ENCODE measurements at regions not wholly inside any gene's neighbourhood (a gene's known extent, or its start where the extent isn't known, plus 50 kb on each side); places are given as distances from the start of the nearest gene placed in this dataset.
A peak's percentile ranks its signal among the peaks of the same experiment; 100 is the strongest.
"Not testable (repeated sequence)": the region's sequence is repeated elsewhere in the genome, so short reads cannot be mapped to it uniquely, and the experiment has no call there.

DNA sequence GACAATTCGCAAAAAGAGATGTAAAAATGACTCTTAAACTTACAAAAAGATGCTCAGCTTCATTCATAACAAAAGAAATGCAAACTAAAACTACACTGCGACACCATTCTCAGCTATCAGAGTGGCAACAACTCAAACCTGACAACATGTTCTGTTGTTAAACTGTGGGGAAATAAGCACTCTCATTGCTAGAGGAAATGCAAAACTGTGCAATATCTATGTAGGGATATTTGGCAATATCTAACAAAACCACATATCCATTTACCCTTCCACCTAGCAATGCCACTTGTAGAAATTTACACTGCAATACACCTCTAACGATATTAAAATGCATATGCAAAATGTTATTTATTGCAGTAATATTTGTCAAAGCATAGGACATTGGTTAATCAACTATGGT lies 78.3 kb upstream of the EGFL6 start:
- no peak for DNase-seq (ENCODE audit: low read depth)
- TF ChIP-seq, protein P1, sequence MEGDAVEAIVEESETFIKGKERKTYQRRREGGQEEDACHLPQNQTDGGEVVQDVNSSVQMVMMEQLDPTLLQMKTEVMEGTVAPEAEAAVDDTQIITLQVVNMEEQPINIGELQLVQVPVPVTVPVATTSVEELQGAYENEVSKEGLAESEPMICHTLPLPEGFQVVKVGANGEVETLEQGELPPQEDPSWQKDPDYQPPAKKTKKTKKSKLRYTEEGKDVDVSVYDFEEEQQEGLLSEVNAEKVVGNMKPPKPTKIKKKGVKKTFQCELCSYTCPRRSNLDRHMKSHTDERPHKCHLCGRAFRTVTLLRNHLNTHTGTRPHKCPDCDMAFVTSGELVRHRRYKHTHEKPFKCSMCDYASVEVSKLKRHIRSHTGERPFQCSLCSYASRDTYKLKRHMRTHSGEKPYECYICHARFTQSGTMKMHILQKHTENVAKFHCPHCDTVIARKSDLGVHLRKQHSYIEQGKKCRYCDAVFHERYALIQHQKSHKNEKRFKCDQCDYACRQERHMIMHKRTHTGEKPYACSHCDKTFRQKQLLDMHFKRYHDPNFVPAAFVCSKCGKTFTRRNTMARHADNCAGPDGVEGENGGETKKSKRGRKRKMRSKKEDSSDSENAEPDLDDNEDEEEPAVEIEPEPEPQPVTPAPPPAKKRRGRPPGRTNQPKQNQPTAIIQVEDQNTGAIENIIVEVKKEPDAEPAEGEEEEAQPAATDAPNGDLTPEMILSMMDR (IDR thresholded peaks at IDR 0.05; ENCODE audit: insufficient read depth, low read depth, low read length) = no peak
- no peak overlapping the region for H3K4me3 ChIP-seq (ENCODE audit: low read depth, low read length)

DNA sequence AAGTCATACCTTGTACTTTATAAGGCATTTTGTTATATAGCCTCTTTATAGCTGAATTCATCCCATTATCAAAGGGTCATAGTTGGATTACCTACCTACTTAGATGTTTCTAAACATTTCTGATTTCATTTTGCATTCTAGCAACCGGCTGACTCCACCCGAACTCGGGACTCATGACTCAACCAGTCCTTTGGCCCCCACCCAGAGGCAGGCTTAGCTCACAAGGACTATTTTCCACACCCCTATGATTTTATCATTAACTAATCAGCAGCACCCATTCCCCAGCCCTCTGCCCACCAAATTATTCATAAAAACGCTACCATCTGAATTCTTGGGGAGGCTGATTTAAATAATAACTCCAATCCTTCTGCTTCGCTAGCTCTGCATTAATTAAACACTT lies 79.9 kb upstream of the EGFL6 start:
- DNase-seq (ENCODE audit: low read depth) = peak; percentile 84

DNA sequence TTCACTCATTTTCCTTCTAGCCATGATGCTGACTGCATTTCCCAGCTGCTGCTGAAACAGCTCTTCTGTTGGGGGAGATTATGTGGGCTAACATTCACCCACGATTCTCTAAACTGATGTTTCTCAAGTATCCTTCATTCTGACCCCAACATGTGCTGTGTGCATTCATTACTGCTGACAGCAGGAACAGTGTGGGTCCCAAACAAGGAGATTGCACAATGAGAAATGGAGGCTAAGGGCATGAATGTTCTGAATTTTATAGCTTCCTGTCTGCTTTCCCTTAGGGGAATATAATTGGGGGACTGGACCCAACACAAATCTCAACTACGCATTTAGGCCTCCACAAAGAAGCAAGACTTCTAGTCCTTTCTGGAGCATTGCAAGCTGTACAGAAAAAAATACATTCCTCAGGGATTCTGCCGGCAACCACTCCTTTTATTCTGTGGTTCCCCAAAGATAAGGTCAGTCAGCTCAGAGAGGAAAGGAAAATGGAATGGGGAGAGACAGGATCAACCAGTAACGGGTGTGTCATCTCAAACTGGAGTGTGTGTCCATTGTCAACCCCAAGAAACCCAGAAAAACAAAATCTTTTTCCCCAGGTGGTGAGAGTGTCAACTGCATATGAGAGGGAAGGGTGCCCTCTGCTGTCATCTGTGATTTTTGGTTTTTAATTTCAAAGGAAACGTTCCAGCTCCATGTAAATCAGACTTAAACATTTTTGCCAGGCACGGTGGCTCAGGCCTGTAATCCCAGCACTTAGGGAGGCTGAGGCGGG lies 81.5 kb upstream of the EGFL6 start:
- peak; percentile 97 for DNase-seq (ENCODE audit: low read depth)
- TF ChIP-seq, protein P1 (IDR thresholded peaks at IDR 0.05; ENCODE audit: insufficient read depth, low read depth, low read length) = peak; percentile 50
- no peak overlapping the region for H3K4me3 ChIP-seq (ENCODE audit: low read depth, low read length)

More for the DNA sequence above, 79.9 kb upstream of the EGFL6 start:
- TF ChIP-seq, protein P1 (IDR thresholded peaks at IDR 0.05; ENCODE audit: insufficient read depth, low read depth, low read length) = no peak
- no peak overlapping the region for H3K4me3 ChIP-seq (ENCODE audit: low read depth, low read length)

DNA sequence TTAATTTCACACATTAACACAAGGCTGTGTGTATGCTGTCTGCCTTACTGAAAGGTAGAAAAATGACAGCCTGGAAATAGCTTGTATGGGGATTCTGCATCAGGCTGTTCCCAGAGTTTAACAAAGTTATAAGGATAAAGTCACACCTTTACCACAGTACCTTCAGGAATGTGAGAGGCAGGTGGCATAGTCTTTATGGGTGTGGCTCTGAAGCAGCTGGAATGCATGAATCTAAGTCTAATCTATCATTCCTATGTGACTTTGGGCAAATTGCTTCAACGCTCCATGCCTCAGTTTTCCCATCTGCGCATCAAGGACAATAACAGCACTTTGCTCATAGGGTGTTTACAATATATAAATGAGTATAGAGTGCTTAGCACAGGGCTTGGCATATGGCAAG lies 84.2 kb upstream of the EGFL6 start:
- no peak for DNase-seq (ENCODE audit: low read depth)
- TF ChIP-seq, protein P1 (IDR thresholded peaks at IDR 0.05; ENCODE audit: insufficient read depth, low read depth, low read length) = no peak
- no peak overlapping the region for H3K4me3 ChIP-seq (ENCODE audit: low read depth, low read length)

DNA sequence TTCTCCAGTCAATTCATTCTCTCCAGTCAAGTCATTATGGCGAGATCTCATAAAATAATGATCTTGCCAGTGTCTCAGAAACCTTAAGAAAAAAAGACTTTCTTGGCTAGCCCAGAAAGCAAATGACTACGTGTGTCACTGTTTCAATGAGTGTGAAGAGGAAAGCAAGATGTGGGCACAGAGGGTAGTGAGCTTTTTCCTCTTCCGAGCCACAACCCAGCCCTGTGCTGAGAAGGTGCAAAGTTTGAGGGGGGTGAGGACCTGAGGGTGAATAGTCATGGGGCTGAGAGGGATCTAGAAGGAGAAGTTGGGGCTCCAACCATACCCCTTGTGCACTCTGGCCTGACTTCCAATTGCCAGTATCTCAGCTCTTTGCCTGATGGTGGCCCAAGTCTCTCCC lies 85.6 kb upstream of the EGFL6 start:
- no peak for DNase-seq (ENCODE audit: low read depth)
- TF ChIP-seq, protein P1 (IDR thresholded peaks at IDR 0.05; ENCODE audit: insufficient read depth, low read depth, low read length) = no peak
- H3K4me3 ChIP-seq (ENCODE audit: low read depth, low read length) = no peak overlapping the region

DNA sequence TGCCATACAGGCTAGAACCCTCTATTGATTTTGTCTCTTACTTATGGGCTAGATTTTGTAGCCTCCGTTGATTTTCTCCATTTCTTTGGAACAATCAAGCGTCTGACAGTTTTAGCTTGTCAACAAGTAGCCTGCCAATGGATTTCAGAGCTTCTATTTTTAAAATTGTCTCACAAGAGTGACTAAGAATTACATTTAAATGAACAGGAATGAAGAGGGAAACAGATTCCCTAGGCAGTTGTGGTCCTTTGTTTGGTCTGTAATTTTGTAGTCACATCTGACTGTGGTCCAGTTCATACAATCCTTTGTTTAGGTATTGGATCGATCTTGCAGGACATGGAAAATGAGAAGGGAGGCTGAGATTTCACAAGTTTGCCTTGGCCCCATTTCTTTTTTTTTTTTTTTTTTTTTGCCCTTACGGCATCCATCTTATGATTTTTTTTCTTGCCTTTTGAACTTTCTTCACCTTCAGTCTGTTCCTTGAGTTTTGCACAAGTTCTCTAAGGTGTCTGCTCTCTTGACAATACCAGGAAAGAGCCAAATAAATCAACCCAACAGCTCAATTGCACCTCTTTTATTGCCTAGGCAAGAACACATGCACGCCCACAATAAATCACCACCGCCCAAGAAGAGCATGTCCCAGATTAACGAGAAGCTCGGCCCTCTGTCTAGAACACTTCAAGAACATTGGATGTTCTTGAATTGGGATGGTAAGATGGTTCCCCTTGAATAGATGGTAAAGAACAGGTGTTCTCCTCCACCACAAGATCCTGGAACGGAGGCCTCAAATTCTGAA lies 86.5 kb upstream of the EGFL6 start:
- no peak overlapping the region for H3K4me3 ChIP-seq (ENCODE audit: low read depth, low read length)
- TF ChIP-seq, protein P1 (IDR thresholded peaks at IDR 0.05; ENCODE audit: insufficient read depth, low read depth, low read length) = no peak
- no peak for DNase-seq (ENCODE audit: low read depth)

DNA sequence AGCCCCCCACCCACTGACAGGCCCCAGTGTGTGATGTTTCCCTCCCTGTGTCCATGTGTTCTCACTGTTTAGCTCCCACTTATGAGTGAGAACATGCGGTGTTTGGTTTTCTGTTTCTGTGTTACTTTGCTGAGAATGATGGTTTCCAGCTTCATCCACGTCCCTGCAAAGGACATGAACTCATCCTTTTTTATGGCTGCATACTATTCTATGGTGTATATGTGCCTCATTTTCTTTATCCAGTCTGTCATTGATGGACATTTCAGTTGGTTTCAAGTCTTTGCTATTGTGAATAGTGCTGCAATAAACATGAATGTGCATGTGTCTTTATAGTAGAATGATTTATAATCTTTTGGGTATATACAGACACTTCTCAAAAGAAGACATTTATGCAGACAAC lies 88.6 kb upstream of the EGFL6 start:
- H3K4me3 ChIP-seq (ENCODE audit: low read depth, low read length); DNase-seq (ENCODE audit: low read depth): not testable (repeated sequence)

Data from fibroblast of villous mesenchyme (primary cell).